ENCODE measurements at regions not wholly inside any gene's neighbourhood (a gene's known extent, or its start where the extent isn't known, plus 50 kb on each side); places are given as distances from the start of the nearest gene placed in this dataset.

DNA sequence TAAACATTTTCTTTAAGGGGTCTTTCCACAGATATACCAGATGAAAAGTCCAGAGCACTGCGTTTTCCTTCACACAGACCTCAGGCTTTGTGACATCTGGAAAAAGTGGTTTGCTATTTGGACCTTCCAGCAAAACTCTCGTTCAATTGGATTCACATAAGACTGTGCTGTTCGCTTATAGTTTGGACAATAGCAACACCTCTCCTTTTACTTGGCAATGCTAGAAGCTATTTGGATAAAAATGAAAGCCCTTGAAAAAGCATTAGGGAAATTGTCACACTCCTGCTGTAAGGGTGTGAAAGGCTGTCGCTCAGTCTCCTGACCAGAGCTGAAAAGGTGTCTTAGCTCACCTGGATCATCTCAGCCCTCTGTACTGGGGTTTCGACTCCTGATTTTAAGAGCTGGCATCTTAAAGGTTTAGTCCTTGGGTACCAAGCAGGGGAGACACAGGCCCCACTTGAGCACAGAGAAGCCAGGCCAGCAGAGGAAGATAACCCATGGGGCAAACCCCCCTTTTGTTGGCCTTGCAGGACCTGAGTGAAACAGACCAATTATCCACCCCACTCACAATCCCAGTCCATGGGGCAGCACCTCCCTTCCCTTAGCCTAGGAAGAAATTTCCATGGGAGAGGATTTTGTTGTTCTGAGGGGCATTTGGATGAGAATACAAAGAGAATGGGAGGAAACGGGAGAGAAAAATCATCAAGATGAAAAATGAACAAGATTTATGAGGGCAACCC, 257.6 kb downstream of the DLEU7 start:
- H3K79me2 ChIP-seq = no peaks in the 10 kb centered on the region
- DNase-seq (ENCODE audit: low spot score) = no peak
- no peak overlapping the region for H2AFZ ChIP-seq
- H4K20me1 ChIP-seq (ENCODE audit: insufficient read depth, poor library complexity, severe bottlenecking) = no peaks in the 10 kb centered on the region
- no peaks in the 10 kb centered on the region for H3K9me2 ChIP-seq (replicated peaks; ENCODE audit: insufficient read depth)
- H3K4me1 ChIP-seq (ENCODE audit: insufficient read depth) = peaks cover 13% of the 10 kb centered on the region
- H3K27me3 ChIP-seq = no peaks in the 10 kb centered on the region
- H3K4me2 ChIP-seq = peak overlapping the region; percentile 21
- H3K27ac ChIP-seq = peak overlapping the region; percentile 57
- H3K9me3 ChIP-seq (ENCODE audit: low read depth) = no peaks in the 10 kb centered on the region
- WGBS (ENCODE audit: low lambda C conversion rate, missing lambda C conversion rate) = 65% methylated on average over 6 of the region's 6 CpGs
- TF ChIP-seq, protein P1, sequence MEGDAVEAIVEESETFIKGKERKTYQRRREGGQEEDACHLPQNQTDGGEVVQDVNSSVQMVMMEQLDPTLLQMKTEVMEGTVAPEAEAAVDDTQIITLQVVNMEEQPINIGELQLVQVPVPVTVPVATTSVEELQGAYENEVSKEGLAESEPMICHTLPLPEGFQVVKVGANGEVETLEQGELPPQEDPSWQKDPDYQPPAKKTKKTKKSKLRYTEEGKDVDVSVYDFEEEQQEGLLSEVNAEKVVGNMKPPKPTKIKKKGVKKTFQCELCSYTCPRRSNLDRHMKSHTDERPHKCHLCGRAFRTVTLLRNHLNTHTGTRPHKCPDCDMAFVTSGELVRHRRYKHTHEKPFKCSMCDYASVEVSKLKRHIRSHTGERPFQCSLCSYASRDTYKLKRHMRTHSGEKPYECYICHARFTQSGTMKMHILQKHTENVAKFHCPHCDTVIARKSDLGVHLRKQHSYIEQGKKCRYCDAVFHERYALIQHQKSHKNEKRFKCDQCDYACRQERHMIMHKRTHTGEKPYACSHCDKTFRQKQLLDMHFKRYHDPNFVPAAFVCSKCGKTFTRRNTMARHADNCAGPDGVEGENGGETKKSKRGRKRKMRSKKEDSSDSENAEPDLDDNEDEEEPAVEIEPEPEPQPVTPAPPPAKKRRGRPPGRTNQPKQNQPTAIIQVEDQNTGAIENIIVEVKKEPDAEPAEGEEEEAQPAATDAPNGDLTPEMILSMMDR (IDR thresholded peaks at IDR 0.05; ENCODE audit: poor library complexity) = no peak
- H3K36me3 ChIP-seq (replicated peaks; ENCODE audit: insufficient read depth, low read depth) = no peaks in the 10 kb centered on the region
- H3K4me3 ChIP-seq = no peak overlapping the region

DNA sequence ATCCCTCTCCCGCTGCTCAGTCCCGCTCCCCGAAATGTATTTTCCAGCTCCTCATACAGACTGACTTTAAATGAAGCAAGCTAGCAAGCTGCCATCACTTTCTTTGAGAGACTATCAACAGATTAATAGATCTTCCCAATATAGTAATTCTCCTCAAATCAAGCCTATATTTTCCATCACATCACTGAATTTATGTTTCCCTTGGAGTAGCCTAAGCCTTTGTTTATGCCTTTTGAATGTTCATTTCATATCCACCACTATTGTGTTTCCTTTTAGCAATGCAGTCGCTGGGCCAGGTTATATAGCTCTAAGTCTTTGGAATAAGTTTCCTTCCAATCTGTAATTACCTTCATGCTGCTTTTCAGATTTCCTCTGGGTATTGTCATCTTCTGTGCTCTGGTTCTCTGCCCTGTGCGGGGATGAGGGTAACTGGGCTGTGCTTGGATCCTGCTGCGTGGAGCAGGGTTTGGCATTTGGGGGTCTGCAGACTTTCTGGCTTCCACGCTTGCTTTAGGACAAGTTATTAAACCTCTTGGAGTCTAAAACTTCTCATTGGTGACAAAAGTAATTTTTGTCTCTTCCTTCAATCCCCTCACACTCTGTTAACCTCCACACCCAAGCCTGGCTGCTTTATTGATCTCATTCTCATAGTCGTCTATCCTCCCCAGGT, 256.9 kb downstream of the DLEU7 start:
- Histone ChIP-seq H3K27ac (peak overlapping the region; percentile 57), H3K36me3 (replicated peaks; ENCODE audit: insufficient read depth, low read depth) (no peaks in the 10 kb centered on the region), H4K20me1 (ENCODE audit: insufficient read depth, poor library complexity, severe bottlenecking) (no peaks in the 10 kb centered on the region), H3K9me2 (replicated peaks; ENCODE audit: insufficient read depth) (no peaks in the 10 kb centered on the region), H3K4me1 (ENCODE audit: insufficient read depth) (peaks cover 13% of the 10 kb centered on the region), H3K9me3 (ENCODE audit: low read depth) (no peaks in the 10 kb centered on the region), H3K4me3 (no peak overlapping the region), H3K27me3 (no peaks in the 10 kb centered on the region), H3K4me2 (no peak overlapping the region), H3K79me2 (no peaks in the 10 kb centered on the region), H2AFZ (no peak overlapping the region)
- TF ChIP-seq EZH2 (IDR thresholded peaks at IDR 0.05; ENCODE audit: borderline replicate concordance) = no peak
- no peak for TF ChIP-seq EZH2phosphoT487 (IDR thresholded peaks at IDR 0.05; ENCODE audit: low read depth, severe bottlenecking, unreplicated experiment)
- 79% methylated on average over 8 of the region's 8 CpGs for WGBS (ENCODE audit: low lambda C conversion rate, missing lambda C conversion rate)
- no peak for DNase-seq (ENCODE audit: low spot score)

DNA sequence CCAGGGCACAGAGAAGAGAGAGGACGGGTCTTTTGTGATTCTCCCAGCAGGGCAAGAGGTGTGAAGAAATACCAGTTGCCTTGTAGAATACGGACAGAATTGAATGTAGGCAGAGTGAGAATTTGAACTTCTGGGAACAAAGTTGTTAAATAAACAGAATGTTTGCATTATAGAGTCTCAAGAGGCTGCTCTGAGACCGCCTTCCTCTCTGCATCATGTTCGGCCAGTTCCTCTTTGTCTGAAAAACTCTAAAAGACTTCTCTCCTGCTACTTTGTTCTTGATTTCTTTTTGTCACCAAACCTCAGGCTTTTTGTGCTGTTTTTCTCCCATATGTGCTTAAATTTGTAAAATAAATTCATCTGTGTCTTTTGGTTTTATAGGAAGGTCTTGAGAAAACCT, 256.4 kb downstream of the DLEU7 start:
- Histone ChIP-seq H3K9me3 (ENCODE audit: low read depth) (no peaks in the 10 kb centered on the region), H2AFZ (no peak overlapping the region), H3K27ac (no peak overlapping the region), H3K36me3 (replicated peaks; ENCODE audit: insufficient read depth, low read depth) (no peaks in the 10 kb centered on the region), H3K9me2 (replicated peaks; ENCODE audit: insufficient read depth) (no peaks in the 10 kb centered on the region), H3K79me2 (no peaks in the 10 kb centered on the region), H3K4me1 (ENCODE audit: insufficient read depth) (peaks cover 13% of the 10 kb centered on the region), H3K27me3 (no peaks in the 10 kb centered on the region), H3K4me2 (no peak overlapping the region), H3K4me3 (no peak overlapping the region), H4K20me1 (ENCODE audit: insufficient read depth, poor library complexity, severe bottlenecking) (no peaks in the 10 kb centered on the region)
- DNase-seq (ENCODE audit: low spot score) = no peak
- no peak for TF ChIP-seq EZH2phosphoT487 (IDR thresholded peaks at IDR 0.05; ENCODE audit: low read depth, severe bottlenecking, unreplicated experiment)
- TF ChIP-seq, protein P1 (IDR thresholded peaks at IDR 0.05; ENCODE audit: poor library complexity) = no peak
- TF ChIP-seq EZH2 (IDR thresholded peaks at IDR 0.05; ENCODE audit: borderline replicate concordance) = no peak
- WGBS (ENCODE audit: low lambda C conversion rate, missing lambda C conversion rate) = 84% methylated on average over 4 of the region's 4 CpGs

DNA sequence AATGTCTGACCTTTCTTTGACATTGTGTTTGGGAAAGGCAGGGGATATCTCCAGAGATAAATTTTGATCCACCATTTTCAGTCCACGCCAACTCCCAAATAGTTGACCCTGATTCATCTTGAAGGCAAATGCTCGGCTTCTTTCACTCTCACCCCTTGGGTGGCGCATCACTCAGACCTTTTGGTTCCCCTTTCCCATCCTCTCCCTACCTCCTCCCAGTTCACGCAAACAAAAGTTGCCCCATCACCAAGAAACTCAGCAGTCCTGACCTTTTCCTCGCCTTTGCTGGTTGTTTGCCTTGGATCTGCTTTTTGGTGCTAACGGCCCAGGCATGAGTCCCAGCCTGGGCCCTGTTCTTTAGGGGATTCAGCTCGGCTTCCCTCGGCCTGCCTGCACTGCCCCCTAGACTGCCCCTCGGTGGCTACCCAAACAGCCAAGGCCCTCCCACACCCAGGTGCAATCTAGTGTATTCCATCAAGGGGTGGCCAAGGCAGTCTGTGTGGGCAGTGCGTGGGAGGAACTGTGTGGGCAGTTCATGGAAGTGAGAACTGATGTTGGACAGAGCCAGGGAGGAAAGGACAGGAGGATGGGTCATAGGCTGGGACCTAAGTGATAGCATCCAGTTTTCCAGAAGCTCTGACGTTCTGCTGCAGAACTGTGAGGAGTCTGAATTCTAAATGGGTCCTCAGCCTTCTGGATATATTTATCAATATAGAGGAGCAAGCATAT, 255.7 kb downstream of the DLEU7 start:
- H3K36me3 ChIP-seq (replicated peaks; ENCODE audit: insufficient read depth, low read depth) = no peaks in the 10 kb centered on the region
- peaks cover 13% of the 10 kb centered on the region for H3K4me1 ChIP-seq (ENCODE audit: insufficient read depth)
- no peak overlapping the region for H3K4me3 ChIP-seq
- DNase-seq (ENCODE audit: low spot score) = no peak
- no peaks in the 10 kb centered on the region for H4K20me1 ChIP-seq (ENCODE audit: insufficient read depth, poor library complexity, severe bottlenecking)
- TF ChIP-seq, protein P1 (IDR thresholded peaks at IDR 0.05; ENCODE audit: poor library complexity) = no peak
- TF ChIP-seq EZH2 (IDR thresholded peaks at IDR 0.05; ENCODE audit: borderline replicate concordance) = no peak
- no peak for TF ChIP-seq EZH2phosphoT487 (IDR thresholded peaks at IDR 0.05; ENCODE audit: low read depth, severe bottlenecking, unreplicated experiment)
- no peaks in the 10 kb centered on the region for H3K79me2 ChIP-seq
- no peaks in the 10 kb centered on the region for H3K9me2 ChIP-seq (replicated peaks; ENCODE audit: insufficient read depth)
- H2AFZ ChIP-seq = no peak overlapping the region
- no peaks in the 10 kb centered on the region for H3K9me3 ChIP-seq (ENCODE audit: low read depth)
- no peak overlapping the region for H3K4me2 ChIP-seq
- H3K27me3 ChIP-seq = no peaks in the 10 kb centered on the region
- H3K27ac ChIP-seq = no peak overlapping the region
- 90% methylated on average over 11 of the region's 11 CpGs for WGBS (ENCODE audit: low lambda C conversion rate, missing lambda C conversion rate)

All from hepatocyte (in vitro differentiated cells).